ENCODE measurements at regions not wholly inside any gene's neighbourhood (a gene's known extent, or its start where the extent isn't known, plus 50 kb on each side); places are given as distances from the start of the nearest gene placed in this dataset.

DNA sequence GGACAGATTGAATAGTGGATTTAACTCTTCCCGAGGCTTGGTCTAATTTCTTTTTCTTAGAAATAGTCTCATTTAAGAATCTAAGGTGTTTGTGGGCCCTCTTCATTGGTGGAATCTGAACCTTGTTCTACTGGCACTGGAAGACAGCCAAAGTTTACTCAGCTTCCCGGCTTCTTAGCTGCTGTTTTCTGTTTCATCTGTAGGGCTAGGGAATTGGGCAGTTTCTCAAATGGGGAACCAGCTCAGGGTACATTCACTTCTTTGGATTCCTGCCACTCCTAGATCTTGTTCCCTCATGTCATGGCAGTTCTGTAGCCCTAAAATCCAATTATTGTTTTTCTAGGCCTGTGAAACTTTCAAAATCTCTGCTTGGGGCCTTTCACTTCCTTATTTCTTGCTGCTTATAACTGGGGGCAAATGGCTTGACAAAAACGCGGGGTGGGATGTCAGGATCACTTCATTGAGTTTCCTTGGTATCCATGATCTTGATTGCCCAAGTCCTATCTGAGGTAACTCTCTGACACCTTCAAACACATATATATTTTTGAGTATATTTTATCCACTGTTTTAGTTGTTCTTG lies 985.0 kb downstream of the C4orf33 start:
- DNase-seq = no peak

GRCh38 chr4:130090427-130090826 lies 994.5 kb downstream of the C4orf33 start:
- DNase-seq = no peak

GRCh38 chr4:130092187-130093015 lies 996.4 kb downstream of the C4orf33 start:
- DNase-seq = no peak

- DNase-seq = no peak
These were observed 1003.2 kb downstream of the C4orf33 start for GRCh38 chr4:130099105-130099504.

DNA sequence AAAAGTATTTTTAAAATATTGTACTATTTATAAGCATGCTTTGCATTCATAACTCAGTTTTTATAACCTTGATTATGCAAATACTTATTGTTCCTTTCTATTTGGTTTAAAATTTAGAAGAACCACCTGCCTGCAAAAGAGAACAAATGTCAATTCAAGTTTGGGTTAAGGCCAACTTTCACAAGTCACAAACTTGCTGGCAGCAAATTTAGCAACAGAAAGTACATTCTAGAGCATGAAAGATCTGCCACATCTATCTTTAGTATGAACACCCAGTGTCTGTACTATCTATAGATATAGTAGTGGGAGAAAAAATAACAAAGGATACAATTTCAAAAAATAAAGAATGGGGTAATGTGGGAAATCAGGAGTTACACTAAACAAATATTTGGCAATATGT lies 1014.2 kb downstream of the C4orf33 start:
- DNase-seq = no peak

GRCh38 chr4:130110770-130111169 lies 1014.8 kb downstream of the C4orf33 start:
- DNase-seq = no peak

DNA sequence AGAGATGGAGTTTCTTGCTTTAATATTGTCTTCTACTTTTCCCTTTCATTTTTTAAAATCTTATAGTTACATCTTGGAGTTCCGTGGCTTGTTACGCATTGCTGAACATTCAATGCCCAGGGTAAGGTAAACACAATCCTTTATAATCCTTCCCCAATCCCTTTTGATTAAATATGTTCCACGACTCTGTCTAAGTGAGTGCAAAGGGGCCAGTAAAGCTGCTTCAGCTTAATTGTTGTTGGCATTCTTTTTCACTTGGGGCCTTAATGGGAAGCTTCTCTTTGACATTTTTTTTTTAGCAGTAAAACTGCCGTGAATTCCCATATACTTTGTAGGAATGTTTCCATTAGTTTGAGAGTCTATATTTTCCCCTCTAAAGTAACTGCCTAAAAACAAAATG lies 1028.1 kb downstream of the C4orf33 start:
- DNase-seq = no peak

DNA sequence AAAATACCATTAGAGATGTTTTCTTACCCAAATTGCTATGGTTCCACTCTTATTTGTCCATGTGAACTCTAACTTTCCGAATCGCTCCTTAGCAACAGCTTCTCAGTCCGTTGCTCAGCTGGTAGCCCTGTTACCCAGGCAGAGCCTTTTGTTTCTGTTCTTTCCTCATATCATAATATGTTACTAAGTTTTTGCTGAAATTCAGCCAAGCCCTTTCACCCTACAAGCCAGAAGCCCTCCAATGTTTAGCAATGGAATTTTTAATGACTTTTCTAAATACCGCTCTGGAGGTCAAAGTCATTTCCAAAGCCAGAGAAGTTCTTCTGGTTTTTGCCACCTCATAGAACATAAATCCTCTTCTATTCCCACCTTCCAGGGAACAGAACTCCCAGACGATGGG lies 1029.5 kb downstream of the C4orf33 start:
- DNase-seq = no peak

GRCh38 chr4:130127297-130127696 lies 1031.3 kb downstream of the C4orf33 start:
- DNase-seq = no peak

- DNase-seq = no peak
These were observed 1035.6 kb downstream of the C4orf33 start for GRCh38 chr4:130131536-130131935.

- DNase-seq = no peak
These were observed 1045.7 kb downstream of the C4orf33 start for GRCh38 chr4:130141651-130142050.

- DNase-seq = no peak
These were observed 1047.7 kb downstream of the C4orf33 start for GRCh38 chr4:130143656-130144055.

GRCh38 chr4:130146773-130147172 lies 1050.8 kb downstream of the C4orf33 start:
- DNase-seq = no peak

DNA sequence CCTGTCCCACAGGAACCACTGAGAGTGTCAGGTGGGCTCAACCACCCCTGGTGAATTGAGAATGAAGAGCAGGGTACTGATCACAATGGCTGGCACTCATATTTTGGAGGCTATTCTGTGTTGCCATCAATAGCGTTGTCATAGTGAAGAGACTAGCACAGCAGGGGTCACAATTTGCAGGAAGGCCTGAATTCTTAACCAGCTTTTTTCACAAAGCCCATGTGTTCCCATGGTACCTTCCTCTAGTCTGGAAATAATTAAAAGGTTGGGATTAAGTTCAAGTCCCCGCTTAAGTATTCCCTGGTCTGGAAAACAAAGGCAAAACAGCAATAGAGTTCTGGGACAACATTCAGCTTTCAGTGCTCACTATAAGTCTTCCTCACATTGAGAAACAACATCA lies 1051.7 kb downstream of the C4orf33 start:
- no peak for DNase-seq

- DNase-seq = no peak
These were observed 1058.9 kb downstream of the C4orf33 start for GRCh38 chr4:130154901-130155300.

DNA sequence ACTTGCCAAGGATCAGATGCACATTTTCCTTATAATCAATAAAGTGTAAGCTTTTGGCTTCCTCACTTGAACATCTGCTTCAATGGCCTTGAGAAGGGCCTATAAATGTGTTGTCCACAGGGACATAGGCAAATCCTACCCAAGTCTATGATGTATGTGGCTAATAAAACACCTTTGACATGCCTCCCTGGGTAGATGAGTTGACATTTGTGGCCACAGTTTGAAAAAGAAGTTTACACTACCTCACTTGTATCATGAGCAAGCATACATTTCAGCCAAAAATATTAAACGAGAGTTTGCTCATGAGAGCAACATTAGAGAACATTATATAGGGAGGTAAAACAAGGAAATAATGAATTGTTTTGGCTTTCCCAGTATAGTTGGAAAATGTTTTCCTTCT lies 1067.7 kb downstream of the C4orf33 start:
- no peak for DNase-seq

DNA sequence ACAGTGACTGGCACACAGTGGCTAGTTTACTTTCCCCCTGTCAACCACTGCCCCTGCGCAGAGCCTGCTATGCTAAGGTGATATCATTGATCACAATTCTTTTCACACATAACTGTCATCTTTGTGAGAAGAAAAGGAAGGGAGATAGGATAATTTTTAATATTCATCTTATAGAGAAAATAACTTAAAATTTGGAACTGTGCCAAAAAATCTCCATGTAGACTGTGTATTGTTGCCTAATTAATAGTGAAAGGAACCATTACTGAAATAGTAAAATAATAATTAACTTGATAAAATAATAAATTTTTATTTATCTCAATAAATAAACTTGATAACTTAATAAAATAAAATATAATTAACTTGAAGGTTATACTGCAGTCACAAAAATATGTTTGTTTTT lies 1069.4 kb downstream of the C4orf33 start:
- no peak for DNase-seq

DNA sequence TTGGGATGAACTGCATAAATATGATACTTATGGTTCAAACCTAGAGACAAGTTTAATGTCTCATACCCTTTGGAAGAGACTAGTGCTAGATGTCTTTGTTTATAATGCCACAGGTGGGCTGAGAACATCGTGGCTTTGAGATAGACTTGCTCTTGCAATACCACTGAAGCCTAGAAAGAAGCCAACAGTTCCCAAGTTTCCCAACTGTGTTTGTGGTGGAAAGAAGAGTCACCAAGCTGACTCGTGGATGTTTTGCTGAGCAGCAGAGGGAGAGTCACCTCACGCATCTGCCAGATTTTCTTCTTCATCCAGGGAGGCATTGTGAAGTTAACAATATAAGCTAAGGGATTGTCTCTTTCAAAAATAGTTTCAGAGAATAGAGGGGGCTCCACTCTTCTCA lies 1076.2 kb downstream of the C4orf33 start:
- DNase-seq = no peak

GRCh38 chr4:130178106-130178505 lies 1082.2 kb downstream of the C4orf33 start:
- no peak for DNase-seq

DNA sequence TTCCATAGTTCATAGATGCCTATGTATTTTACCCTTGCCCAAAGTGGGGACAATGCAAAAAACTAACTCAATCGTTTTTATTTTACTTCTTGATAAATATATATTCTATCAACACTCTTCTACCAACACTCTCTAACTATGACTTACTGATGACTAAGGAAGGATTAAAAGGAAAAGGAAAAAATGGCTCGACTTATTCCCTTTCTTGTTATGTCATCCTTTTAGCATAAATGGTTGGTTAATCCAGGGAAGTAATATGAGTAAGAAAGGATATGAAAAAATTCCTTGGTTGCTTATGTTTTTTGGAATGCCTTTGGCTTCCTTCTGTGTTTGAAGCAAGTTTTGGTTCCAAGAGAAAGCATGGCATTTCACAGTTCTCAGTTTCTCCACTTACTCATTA lies 1087.1 kb downstream of the C4orf33 start:
- DNase-seq = no peak

GRCh38 chr4:130183766-130184165 lies 1087.8 kb downstream of the C4orf33 start:
- no peak for DNase-seq

DNA sequence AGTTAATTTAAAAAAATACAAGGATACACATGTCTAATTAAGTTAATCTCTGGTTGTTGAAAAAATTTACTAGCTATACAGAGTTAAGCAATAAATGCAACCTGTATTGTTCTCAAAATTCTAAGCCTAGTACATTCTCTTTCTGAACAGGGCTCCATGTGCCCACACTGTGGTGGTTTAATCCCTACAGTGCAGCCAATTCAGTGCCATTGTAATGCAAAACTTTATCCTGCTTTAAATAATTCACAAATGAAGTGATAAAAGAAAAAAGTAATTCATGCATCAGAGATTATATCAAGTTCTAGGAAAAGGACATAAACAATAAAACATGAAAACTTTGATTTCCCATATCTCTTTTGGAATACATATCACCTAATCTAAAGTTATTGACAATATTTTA lies 1089.2 kb downstream of the C4orf33 start:
- DNase-seq = no peak

DNA sequence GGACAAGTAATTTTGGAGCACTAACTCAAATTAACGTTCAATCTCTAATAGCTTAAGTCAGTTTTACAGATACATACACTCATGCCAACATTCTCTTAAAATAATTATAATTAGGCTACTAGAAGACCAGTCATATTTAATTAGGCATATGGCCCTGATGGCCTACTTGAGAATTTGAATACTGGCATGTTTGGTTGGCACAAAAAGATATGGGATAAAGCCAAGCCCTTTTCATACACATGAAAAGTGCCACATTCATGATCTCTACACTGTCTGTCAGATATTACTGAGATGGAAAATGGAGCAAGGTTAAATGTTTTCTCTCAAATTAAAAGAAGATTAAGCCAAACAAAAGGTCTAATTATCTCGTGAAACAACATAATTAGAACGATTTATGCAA lies 1091.0 kb downstream of the C4orf33 start:
- DNase-seq = peak; percentile 33

- DNase-seq = no peak
These were observed 1091.6 kb downstream of the C4orf33 start for GRCh38 chr4:130187587-130187986.

DNA sequence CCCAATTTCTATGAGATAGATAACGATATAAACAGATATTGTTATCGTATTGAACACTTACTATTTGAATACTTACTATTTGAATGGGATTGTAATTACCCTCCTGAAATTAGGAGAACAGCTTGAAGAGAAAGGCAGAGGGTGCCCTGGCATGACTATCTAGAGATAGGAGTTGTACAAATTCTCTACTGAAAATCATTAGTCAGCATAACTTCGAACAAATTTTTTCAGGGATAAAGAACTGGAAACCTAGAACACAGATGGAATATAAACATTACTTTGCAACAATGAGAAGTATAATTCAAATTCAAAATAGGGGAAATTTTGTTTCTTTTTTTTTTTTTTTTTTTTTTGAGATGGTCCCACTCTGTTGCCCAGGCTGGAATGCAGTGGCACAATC lies 1096.8 kb downstream of the C4orf33 start:
- DNase-seq = no peak

Measured in NCI-H1694 treated with DMSO at 0.1 percent for 48 hours (cell line).